ENCODE measurements at regions not wholly inside any gene's neighbourhood (a gene's known extent, or its start where the extent isn't known, plus 50 kb on each side); places are given as distances from the start of the nearest gene placed in this dataset.

DNA sequence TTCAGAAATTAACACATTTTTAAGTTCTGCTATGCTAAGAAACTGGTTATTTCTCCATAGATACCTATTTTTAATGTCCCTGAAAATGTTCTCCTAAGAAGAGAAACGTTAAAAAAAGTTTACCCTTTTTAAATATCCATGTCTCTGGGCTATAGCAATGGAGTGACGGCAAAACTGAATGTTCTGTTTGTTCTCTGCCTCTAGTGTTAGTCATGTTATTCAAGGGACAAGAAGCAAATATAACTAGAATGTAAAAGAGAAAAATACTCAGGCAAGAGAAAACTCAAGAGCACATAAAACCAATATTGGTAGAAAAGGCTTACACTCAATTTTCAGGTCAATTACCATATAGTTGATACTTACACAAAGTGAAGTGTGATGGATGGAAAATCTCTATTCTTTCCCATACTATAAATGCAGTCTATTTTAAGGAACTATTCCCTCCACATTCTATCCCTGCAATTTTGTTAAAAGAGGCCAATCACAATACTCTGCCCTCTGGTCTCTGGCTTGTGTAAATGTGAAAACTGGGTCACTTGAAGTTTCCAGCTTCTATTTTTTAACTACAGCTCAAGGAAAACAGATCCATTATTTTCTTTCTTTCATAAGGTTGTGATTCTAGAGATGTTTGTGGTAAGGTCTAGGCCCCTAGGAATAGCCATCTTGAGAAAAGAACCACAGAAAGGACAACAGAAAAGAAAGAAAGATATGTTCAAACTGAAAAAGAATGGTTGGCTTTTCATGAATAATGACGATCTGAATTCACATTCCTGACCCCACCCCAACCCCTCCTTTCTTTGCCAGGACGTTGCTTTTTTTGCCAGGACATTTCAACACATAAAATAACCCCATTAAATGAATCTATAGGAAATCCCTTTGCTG lies 200.3 kb upstream of the FAM83B start:
- Histone ChIP-seq H3K9me3 (no peaks in the 10 kb centered on the region), H3K4me3 (no peak overlapping the region), H3K27me3 (no peaks in the 10 kb centered on the region), H3K27ac (no peak overlapping the region), H3K4me1 (no peaks in the 10 kb centered on the region), H3K36me3 (no peaks in the 10 kb centered on the region)
- DNase-seq: no peak
- 34 to 39% methylated on average over 4 of the region's 4 CpGs for WGBS, 2 donors
- ATAC-seq (ENCODE audit: low FRiP score in 2 of 2): no peak
- TF ChIP-seq POLR2AphosphoS5 (IDR thresholded peaks at IDR 0.05) (no peak), EP300 (IDR thresholded peaks at IDR 0.05) (no peak), POLR2A (IDR thresholded peaks at IDR 0.05) (no peak)
- TF ChIP-seq, protein P1, sequence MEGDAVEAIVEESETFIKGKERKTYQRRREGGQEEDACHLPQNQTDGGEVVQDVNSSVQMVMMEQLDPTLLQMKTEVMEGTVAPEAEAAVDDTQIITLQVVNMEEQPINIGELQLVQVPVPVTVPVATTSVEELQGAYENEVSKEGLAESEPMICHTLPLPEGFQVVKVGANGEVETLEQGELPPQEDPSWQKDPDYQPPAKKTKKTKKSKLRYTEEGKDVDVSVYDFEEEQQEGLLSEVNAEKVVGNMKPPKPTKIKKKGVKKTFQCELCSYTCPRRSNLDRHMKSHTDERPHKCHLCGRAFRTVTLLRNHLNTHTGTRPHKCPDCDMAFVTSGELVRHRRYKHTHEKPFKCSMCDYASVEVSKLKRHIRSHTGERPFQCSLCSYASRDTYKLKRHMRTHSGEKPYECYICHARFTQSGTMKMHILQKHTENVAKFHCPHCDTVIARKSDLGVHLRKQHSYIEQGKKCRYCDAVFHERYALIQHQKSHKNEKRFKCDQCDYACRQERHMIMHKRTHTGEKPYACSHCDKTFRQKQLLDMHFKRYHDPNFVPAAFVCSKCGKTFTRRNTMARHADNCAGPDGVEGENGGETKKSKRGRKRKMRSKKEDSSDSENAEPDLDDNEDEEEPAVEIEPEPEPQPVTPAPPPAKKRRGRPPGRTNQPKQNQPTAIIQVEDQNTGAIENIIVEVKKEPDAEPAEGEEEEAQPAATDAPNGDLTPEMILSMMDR (IDR thresholded peaks at IDR 0.05): no peak

DNA sequence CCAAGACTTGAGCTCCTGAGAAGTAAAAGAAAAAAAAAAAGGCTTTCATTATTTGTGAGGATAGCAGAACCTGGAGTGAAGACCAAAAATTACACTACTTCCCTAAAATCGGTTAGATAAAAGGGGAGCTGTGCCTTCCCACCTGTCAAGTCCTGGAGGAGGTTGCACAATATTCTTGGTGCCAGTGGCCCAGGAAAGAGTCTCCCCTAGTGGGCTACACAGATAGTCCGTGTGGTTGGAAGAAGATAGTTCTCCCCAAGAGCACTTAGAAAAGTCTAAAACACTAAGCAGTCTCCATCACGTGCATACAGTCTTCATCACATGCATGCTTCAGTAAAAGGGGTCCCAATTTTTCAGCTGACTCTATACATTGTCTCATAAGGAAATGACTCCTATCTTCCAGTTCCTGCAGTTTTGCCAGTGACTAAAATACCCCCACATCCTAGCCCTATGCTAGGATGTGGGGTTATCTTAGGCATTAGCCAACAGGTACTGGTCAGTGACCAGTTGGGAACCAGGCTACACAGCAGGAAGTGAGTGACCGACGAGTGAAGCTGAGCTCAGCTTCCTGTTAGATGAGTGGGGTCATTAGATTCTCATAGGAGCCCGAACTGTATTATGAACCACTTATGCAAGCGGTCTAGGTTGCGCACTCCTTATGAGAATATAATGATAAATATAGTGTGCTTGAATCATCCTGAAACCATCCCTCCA lies 199.5 kb upstream of the FAM83B start:
- no peaks in the 10 kb centered on the region for H3K36me3 ChIP-seq
- H3K27me3 ChIP-seq: no peaks in the 10 kb centered on the region
- WGBS, 2 donors: 69 to 70% methylated on average over 8 of the region's 8 CpGs
- TF ChIP-seq EP300 (IDR thresholded peaks at IDR 0.05) (no peak), POLR2AphosphoS5 (IDR thresholded peaks at IDR 0.05) (no peak), POLR2A (IDR thresholded peaks at IDR 0.05) (no peak)
- TF ChIP-seq, protein P1 (IDR thresholded peaks at IDR 0.05): no peak
- H3K27ac ChIP-seq: no peak overlapping the region
- H3K4me3 ChIP-seq: no peak overlapping the region
- ATAC-seq (ENCODE audit: low FRiP score in 2 of 2) (no peak), DNase-seq (no peak)
- no peaks in the 10 kb centered on the region for H3K9me3 ChIP-seq
- no peaks in the 10 kb centered on the region for H3K4me1 ChIP-seq

DNA sequence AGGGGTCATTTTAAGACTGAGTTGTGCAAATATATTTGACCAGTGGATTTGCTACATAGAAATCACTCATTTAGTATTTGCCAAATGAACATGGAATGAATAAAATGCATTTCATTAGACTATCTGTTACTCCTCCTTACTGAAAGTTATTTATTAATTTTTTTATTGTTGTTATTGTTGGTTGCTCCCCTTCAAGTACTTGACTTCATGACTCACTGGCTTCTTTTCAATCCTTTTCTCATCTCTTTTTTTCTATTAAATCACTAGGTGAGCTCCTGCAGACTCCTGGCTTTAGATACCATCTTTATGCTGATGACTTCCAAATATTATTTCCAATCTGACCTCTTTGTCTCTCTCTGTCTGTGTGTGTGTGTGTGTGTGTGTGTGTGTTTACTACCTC lies 192.2 kb upstream of the FAM83B start:
- Histone ChIP-seq H3K27ac (no peak overlapping the region), H3K9me3 (no peaks in the 10 kb centered on the region), H3K4me1 (peaks cover 0 to 2% (median 0%) of the 10 kb centered on the region in 4 donors), H3K4me3 (no peak overlapping the region), H3K36me3 (no peaks in the 10 kb centered on the region), H3K27me3 (no peaks in the 10 kb centered on the region)
- DNase-seq: no peak
- ATAC-seq (ENCODE audit: low FRiP score in 2 of 2): no peak
- TF ChIP-seq EP300 (IDR thresholded peaks at IDR 0.05) (no peak), POLR2A (IDR thresholded peaks at IDR 0.05) (no peak), POLR2AphosphoS5 (IDR thresholded peaks at IDR 0.05) (no peak)
- TF ChIP-seq, protein P1 (IDR thresholded peaks at IDR 0.05): no peak

DNA sequence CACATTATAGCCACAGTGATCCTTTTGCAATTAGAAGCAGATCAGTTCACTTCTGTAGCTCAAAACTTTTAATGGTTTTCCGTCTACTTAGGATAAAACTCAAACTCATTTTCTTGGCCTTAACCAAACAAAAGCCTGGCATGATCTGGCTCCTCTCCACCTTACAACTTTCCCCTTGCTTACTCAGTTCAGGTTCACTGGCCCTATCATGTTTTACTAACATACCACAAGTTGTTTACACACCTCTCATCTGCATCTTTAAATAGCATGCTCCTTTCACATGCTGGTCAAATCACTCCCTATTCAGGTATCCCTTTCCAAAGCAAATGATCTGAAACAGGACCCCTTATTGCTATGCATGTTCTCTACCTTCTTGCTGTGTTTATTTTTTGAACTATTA lies 191.4 kb upstream of the FAM83B start:
- no peaks in the 10 kb centered on the region for H3K9me3 ChIP-seq
- ATAC-seq (ENCODE audit: low FRiP score in 2 of 2) (no peak), DNase-seq (no peak)
- peaks cover 0 to 2% (median 0%) of the 10 kb centered on the region in 4 donors for H3K4me1 ChIP-seq
- H3K4me3 ChIP-seq: no peak overlapping the region
- H3K27me3 ChIP-seq: no peaks in the 10 kb centered on the region
- 68 to 76% methylated on average over 1 of the region's 1 CpG for WGBS, 2 donors
- no peak for TF ChIP-seq POLR2AphosphoS5 (IDR thresholded peaks at IDR 0.05)
- no peak for TF ChIP-seq EP300 (IDR thresholded peaks at IDR 0.05)
- no peak for TF ChIP-seq POLR2A (IDR thresholded peaks at IDR 0.05)
- TF ChIP-seq, protein P1 (IDR thresholded peaks at IDR 0.05): no peak
- H3K36me3 ChIP-seq: no peaks in the 10 kb centered on the region
- H3K27ac ChIP-seq: no peak overlapping the region

Measured in upper lobe of left lung (tissue), 6 donors.